ENCODE measurements at regions not wholly inside any gene's neighbourhood (a gene's known extent, or its start where the extent isn't known, plus 50 kb on each side); places are given as distances from the start of the nearest gene placed in this dataset.

DNA sequence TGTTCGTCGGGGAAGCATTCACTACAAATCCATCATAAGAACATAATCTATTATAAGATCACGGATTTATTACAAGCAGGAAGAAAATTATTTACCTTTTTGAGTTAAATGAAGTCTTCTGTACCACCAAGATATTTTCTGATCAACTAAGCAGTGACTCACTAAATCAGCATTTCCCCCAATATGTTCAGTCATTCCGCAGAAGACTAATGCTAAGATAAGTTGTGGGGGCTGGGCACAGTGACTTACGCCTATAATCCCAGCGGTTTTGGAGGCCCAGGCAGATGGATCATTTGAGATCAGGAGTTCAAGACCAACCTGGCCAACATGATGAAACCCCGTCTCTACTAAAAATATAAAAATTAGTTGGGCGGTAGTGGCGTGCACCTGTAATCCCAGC is 144.2 kb upstream of the EGR2 start:
- WGBS (ENCODE audit: insufficient coverage, low coverage, low lambda C conversion rate, missing lambda C conversion rate): 76% methylated on average over 9 of the region's 9 CpGs
- intact Hi-C loops (cut with DNase I): no loop called here
- ATAC-seq: no peak

DNA sequence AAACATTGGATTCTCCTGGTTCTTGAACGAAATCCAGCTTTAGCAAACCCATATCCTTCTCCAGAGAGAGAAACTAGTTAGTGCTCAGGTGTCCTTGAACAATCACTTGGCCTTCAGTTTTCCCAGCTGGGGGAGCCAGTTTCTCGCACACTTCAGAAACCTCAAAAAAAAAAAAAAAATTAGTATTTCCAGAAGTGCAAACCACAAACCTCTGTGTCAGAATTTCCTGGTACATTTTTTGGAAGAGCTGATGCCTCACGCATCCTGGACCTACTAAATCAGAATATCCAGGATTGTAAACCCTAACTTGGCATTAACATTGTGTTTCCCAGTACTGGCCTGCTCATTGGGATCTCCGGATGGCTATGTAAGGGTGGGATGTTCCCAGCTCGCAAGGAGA is 143.4 kb upstream of the EGR2 start:
- H3K27ac ChIP-seq: no peak overlapping the region
- no peaks in the 10 kb centered on the region for H3K36me3 ChIP-seq
- H3K9me3 ChIP-seq: no peaks in the 10 kb centered on the region
- DNase-seq (no peak), ATAC-seq (no peak)
- H3K4me1 ChIP-seq: no peaks in the 10 kb centered on the region
- H3K4me3 ChIP-seq: no peak overlapping the region
- no peak for TF ChIP-seq POLR2A (IDR thresholded peaks at IDR 0.05)
- TF ChIP-seq, protein P1, sequence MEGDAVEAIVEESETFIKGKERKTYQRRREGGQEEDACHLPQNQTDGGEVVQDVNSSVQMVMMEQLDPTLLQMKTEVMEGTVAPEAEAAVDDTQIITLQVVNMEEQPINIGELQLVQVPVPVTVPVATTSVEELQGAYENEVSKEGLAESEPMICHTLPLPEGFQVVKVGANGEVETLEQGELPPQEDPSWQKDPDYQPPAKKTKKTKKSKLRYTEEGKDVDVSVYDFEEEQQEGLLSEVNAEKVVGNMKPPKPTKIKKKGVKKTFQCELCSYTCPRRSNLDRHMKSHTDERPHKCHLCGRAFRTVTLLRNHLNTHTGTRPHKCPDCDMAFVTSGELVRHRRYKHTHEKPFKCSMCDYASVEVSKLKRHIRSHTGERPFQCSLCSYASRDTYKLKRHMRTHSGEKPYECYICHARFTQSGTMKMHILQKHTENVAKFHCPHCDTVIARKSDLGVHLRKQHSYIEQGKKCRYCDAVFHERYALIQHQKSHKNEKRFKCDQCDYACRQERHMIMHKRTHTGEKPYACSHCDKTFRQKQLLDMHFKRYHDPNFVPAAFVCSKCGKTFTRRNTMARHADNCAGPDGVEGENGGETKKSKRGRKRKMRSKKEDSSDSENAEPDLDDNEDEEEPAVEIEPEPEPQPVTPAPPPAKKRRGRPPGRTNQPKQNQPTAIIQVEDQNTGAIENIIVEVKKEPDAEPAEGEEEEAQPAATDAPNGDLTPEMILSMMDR (IDR thresholded peaks at IDR 0.05): no peak
- WGBS (ENCODE audit: insufficient coverage, low coverage, low lambda C conversion rate, missing lambda C conversion rate): 47% methylated on average over 5 of the region's 5 CpGs
- intact Hi-C loops (cut with DNase I): no loop called here
- no peaks in the 10 kb centered on the region for H3K27me3 ChIP-seq

More for the DNA sequence above, 144.2 kb upstream of the EGR2 start:
- no peak overlapping the region for H3K27ac ChIP-seq
- no peak for TF ChIP-seq POLR2A (IDR thresholded peaks at IDR 0.05)
- TF ChIP-seq, protein P1 (IDR thresholded peaks at IDR 0.05): no peak
- no peaks in the 10 kb centered on the region for H3K9me3 ChIP-seq
- DNase-seq: no peak
- H3K36me3 ChIP-seq: no peaks in the 10 kb centered on the region
- no peaks in the 10 kb centered on the region for H3K27me3 ChIP-seq
- no peaks in the 10 kb centered on the region for H3K4me1 ChIP-seq
- H3K4me3 ChIP-seq: no peak overlapping the region

DNA sequence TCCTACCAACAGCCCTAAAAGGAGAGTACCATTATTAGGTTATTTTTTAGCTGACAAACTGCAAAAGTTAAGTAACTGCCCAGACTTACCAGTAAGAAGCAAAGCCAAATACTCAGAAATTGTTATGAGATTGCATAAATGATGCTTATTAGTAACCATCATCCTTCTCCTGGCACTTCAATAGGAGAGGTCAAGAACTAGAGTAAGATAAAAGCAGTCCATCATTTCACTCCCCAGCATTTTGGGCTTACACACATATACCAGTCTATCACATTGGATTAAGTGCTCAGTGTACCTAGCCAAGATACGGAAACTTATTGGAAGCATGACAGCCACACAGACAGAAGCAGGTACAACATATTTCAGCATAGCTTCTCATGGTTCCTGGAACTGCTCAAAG is 142.8 kb upstream of the EGR2 start:
- ATAC-seq (no peak), DNase-seq (no peak)
- no peak for TF ChIP-seq POLR2A (IDR thresholded peaks at IDR 0.05)
- TF ChIP-seq, protein P1 (IDR thresholded peaks at IDR 0.05): no peak
- no peak overlapping the region for H3K4me3 ChIP-seq
- H3K27ac ChIP-seq: no peak overlapping the region
- H3K9me3 ChIP-seq: no peaks in the 10 kb centered on the region
- intact Hi-C loops (cut with DNase I): no loop called here
- WGBS (ENCODE audit: insufficient coverage, low coverage, low lambda C conversion rate, missing lambda C conversion rate): 60% methylated on average over 1 of the region's 1 CpG
- H3K4me1 ChIP-seq: no peaks in the 10 kb centered on the region
- H3K36me3 ChIP-seq: no peaks in the 10 kb centered on the region
- H3K27me3 ChIP-seq: no peaks in the 10 kb centered on the region

DNA sequence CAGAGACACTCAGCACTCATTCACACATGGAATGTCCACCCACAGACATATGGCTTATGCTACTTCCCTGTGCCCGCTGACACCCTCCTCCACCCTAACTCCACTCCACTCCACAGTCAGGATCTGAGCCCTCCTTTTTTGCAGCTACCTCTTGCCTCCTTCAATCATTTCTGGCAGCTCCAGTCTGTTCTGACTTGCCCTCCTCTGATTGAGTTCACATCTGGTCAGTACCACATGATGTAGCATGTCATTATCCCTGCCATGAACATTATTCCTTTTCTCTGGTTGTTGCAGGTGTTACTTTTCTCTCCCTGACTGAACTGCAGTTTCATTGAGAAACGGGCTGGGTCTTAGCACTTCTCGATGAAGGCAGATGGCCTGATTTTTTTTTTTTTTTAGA is 130.1 kb upstream of the EGR2 start:
- H3K4me3 ChIP-seq: no peak overlapping the region
- no peaks in the 10 kb centered on the region for H3K4me1 ChIP-seq
- H3K36me3 ChIP-seq: no peaks in the 10 kb centered on the region
- DNase-seq: no peak
- no peaks in the 10 kb centered on the region for H3K9me3 ChIP-seq
- no peak for ATAC-seq
- intact Hi-C loops (cut with DNase I): no loop called here
- no peak overlapping the region for H3K27ac ChIP-seq
- TF ChIP-seq, protein P1 (IDR thresholded peaks at IDR 0.05): no peak
- no peak for TF ChIP-seq POLR2A (IDR thresholded peaks at IDR 0.05)
- no peaks in the 10 kb centered on the region for H3K27me3 ChIP-seq
- WGBS (ENCODE audit: insufficient coverage, low coverage, low lambda C conversion rate, missing lambda C conversion rate): 58% methylated on average over 2 of the region's 3 CpGs

DNA sequence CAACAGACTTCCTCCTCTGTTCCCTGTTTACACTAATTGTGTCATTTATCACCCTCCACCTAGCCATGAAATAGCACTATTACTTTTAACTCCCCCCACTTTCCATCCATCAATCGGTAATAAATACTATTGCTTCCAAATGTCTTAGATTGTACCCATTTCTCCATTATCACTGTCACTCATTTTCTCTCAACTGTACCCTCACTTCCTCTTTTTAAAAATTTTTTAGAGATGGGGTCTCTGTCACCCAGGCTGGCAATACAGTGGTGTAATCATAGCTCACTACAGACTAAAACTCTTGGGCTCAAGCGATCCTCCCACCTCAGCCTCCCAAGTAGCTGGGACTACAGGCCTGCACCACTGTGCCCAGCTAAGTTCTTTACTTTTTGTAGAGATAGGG is 123.5 kb upstream of the EGR2 start:
- 70% methylated on average over 2 of the region's 2 CpGs for WGBS (ENCODE audit: insufficient coverage, low coverage, low lambda C conversion rate, missing lambda C conversion rate)
- no peaks in the 10 kb centered on the region for H3K27me3 ChIP-seq
- H3K36me3 ChIP-seq: no peaks in the 10 kb centered on the region
- no peak overlapping the region for H3K27ac ChIP-seq
- no peak for TF ChIP-seq POLR2A (IDR thresholded peaks at IDR 0.05)
- TF ChIP-seq, protein P1 (IDR thresholded peaks at IDR 0.05): no peak
- ATAC-seq (no peak), DNase-seq (no peak)
- H3K4me3 ChIP-seq: no peak overlapping the region
- intact Hi-C loops (cut with DNase I): no loop called here
- H3K4me1 ChIP-seq: no peaks in the 10 kb centered on the region
- no peaks in the 10 kb centered on the region for H3K9me3 ChIP-seq
